HepG2 (cell line): ENCODE measurements at regions not wholly inside any gene's neighbourhood (a gene's known extent, or its start where the extent isn't known, plus 50 kb on each side); places are given as distances from the start of the nearest gene placed in this dataset.

Experiments
- ATAC-seq: fragments of 200-7000 bp; cut with Tn5 transposase; 3 replicates; pipeline ENCODE4 v1.9.1; 2020; ENCODE audit warnings: mild to moderate bottlenecking, moderate library complexity
- BruUV-seq: library from RNA; stranded (reverse); fragments of 400-500 nt; replicated peaks from 2 replicates; lab custom pipeline; 2021; lab: Mats Ljungman, UMichigan
- CTCF ChIA-PET: fragments of 300-600 bp; formaldehyde crosslinking; extraction: SDS; loops from one replicate; lab custom pipeline; 2021; ENCODE audit warnings: low total read pairs, inconsistent platforms, low intra/inter-chr PET ratio; lab: Yijun Ruan, JAX
- POLR2A ChIA-PET: fragments of 350-600 bp; sonication (Branson Sonifier 250); formaldehyde crosslinking; loops from one replicate; lab custom pipeline; 2020; ENCODE audit warnings: antibody characterized with exemption, inconsistent platforms; lab: Yijun Ruan, JAX
- DNase-seq: peaks from one replicate; pipeline ENCODE4 v3.0.0-alpha.2; 2015; ENCODE audit warnings: low spot score
- FAIRE-seq: peaks from 3 replicates; lab custom pipeline; 2011; peaks lifted over from hg19 to GRCh38; lab: Jason Lieb, UNC
- H2AFZ ChIP-seq: one replicate; pipeline ENCODE4 v1.6.1; 2011; ENCODE audit warnings: low read length, inconsistent platforms
- H3K27ac ChIP-seq: fragments of 300-600 bp; 3 replicates; pipeline ENCODE4 v1.8.0; 2011; ENCODE audit warnings: mixed run types, mild to moderate bottlenecking, mixed read lengths, low read length, inconsistent platforms; ENCODE audit not compliant: insufficient read depth; ENCODE audit errors: extremely low read length
- H3K27me3 ChIP-seq, 2 experiments: fragments of 200-600 bp in 1 of 2; 2 replicates in 1 of 2; 3 replicates in 1 of 2; pipeline versions ENCODE4 v1.6.0 to v1.8.0; 2011; ENCODE audit warnings: low read length in 2 of 2, mild to moderate bottlenecking in 2 of 2, moderate library complexity in 2 of 2, inconsistent platforms in 1 of 2; ENCODE audit not compliant: insufficient read depth in 2 of 2, control insufficient read depth in 1 of 2
- H3K36me3 ChIP-seq, 2 experiments: fragments of 200-600 bp in 1 of 2; replicated peaks in 1 of 2; 2 replicates in 1 of 2; 3 replicates in 1 of 2; pipeline versions ENCODE4 v1.5.1 to v1.8.0; 2011; ENCODE audit warnings: low read length in 2 of 2, inconsistent platforms in 1 of 2; ENCODE audit not compliant: insufficient read depth in 2 of 2, control insufficient read depth in 1 of 2
- H3K4me1 ChIP-seq: 2 replicates; pipeline ENCODE4 v1.5.1; 2012; ENCODE audit warnings: low read length, inconsistent platforms; ENCODE audit not compliant: insufficient read depth
- H3K4me2 ChIP-seq: 2 replicates; pipeline ENCODE4 v1.6.0; 2011; ENCODE audit warnings: low read depth, low read length, inconsistent platforms
- H3K4me3 ChIP-seq, 3 experiments: fragments of 200-600 bp in 1 of 3; sonication (generic), shearing (Covaris generic) in 1 of 3; replicated peaks in 1 of 3; 2 replicates each; pipeline ENCODE4 v1.5.1; 2011 to 2016; ENCODE audit warnings: low read length in 3 of 3, inconsistent platforms in 2 of 3, low read depth in 2 of 3, mild to moderate bottlenecking in 2 of 3, control low read depth in 1 of 3, mixed read lengths in 1 of 3; ENCODE audit not compliant: insufficient read depth in 1 of 3
- H3K79me2 ChIP-seq: one replicate; pipeline ENCODE4 v1.6.1; 2011; ENCODE audit warnings: low read length, inconsistent platforms; ENCODE audit not compliant: insufficient read depth
- H3K9ac ChIP-seq: 2 replicates; pipeline ENCODE4 v1.6.0; 2011; ENCODE audit warnings: mild to moderate bottlenecking, low read depth, low read length, inconsistent platforms; ENCODE audit not compliant: insufficient read depth
- H3K9me3 ChIP-seq: 2 replicates; pipeline ENCODE4 v1.5.1; 2012; ENCODE audit warnings: mild to moderate bottlenecking, low read length
- H4K20me1 ChIP-seq: 2 replicates; pipeline ENCODE4 v1.6.0; 2011; ENCODE audit warnings: inconsistent platforms, mild to moderate bottlenecking, low read length, moderate library complexity; ENCODE audit not compliant: insufficient read depth
- CCDC6 ChIP-seq: sonication (generic); formaldehyde crosslinking; IDR thresholded peaks from 2 replicates; pipeline ENCODE4 v1.8.1; 2022; ENCODE audit warnings: mild to moderate bottlenecking, missing genetic modification reagents, moderate library complexity
- CHD2 ChIP-seq: IDR thresholded peaks from 2 replicates; pipeline ENCODE4 v1.6.1; 2011; ENCODE audit warnings: low read depth, low read length, improper control_type of control experiment
- FIP1L1 ChIP-seq: fragments of 200-400 bp; formaldehyde crosslinking; IDR thresholded peaks from 2 replicates; pipeline ENCODE4 v1.6.1; 2018; ENCODE audit warnings: low read depth, mild to moderate bottlenecking, low read length, moderate library complexity, borderline replicate concordance; ENCODE audit not compliant: insufficient read depth
- NR2C2 ChIP-seq: sonication (generic); formaldehyde crosslinking; IDR thresholded peaks from 2 replicates; pipeline ENCODE4 v1.4.0; 2020; ENCODE audit warnings: missing genetic modification reagents, mild to moderate bottlenecking, moderate library complexity, borderline replicate concordance
- PCBP1 ChIP-seq: fragments of 200-400 bp; formaldehyde crosslinking; IDR thresholded peaks from 2 replicates; pipeline ENCODE4 v1.6.1; 2017; ENCODE audit warnings: mild to moderate bottlenecking, low read depth, low read length, borderline replicate concordance
- STAT5B ChIP-seq: sonication (generic); formaldehyde crosslinking; IDR thresholded peaks from 2 replicates; pipeline ENCODE4 v1.4.0; 2020; ENCODE audit warnings: missing genetic modification reagents
- TEAD2 ChIP-seq: sonication (generic); formaldehyde crosslinking; IDR thresholded peaks from 2 replicates; pipeline ENCODE4 v1.9.0; 2021; ENCODE audit warnings: missing genetic modification reagents
- TFE3 ChIP-seq: IDR thresholded peaks from 2 replicates; pipeline ENCODE4 v1.6.1; 2016
- YEATS4 ChIP-seq: sonication (generic); formaldehyde crosslinking; IDR thresholded peaks from 2 replicates; pipeline ENCODE4 v1.4.0; 2020; ENCODE audit warnings: missing genetic modification reagents, borderline replicate concordance
- ZBTB1 ChIP-seq: sonication (generic); formaldehyde crosslinking; IDR thresholded peaks from 2 replicates; pipeline ENCODE4 v1.4.0; 2020; ENCODE audit warnings: missing genetic modification reagents, borderline replicate concordance
- ZNF333 ChIP-seq: sonication (generic); formaldehyde crosslinking; IDR thresholded peaks from 2 replicates; pipeline ENCODE4 v1.4.0; 2020; ENCODE audit warnings: mild to moderate bottlenecking, missing genetic modification reagents, borderline replicate concordance
- ZNF337 ChIP-seq: sonication (generic); formaldehyde crosslinking; IDR thresholded peaks from 2 replicates; pipeline ENCODE4 v1.5.1; 2020; ENCODE audit warnings: missing genetic modification reagents, low read depth, mild to moderate bottlenecking, borderline replicate concordance
- ZNF460 ChIP-seq: sonication (generic); formaldehyde crosslinking; IDR thresholded peaks from 2 replicates; pipeline ENCODE4 v1.5.1; 2020; ENCODE audit warnings: missing genetic modification reagents, mild to moderate bottlenecking, borderline replicate concordance
- WGBS: methylation state at CpG from one replicate; pipeline ENCODE4 v1.1.6; 2017; ENCODE audit warnings: low lambda C conversion rate; 5-methylcytosine and 5-hydroxymethylcytosine counted together
- in situ Hi-C: cut with HindIII; loops from 2 replicates; pipeline ENCODE4 v1.10.0; 2017; ENCODE audit warnings: low pct_unique_long_range_greater_than_20kb; ENCODE audit not compliant: extremely low pct_ligation_motif_present
- intact Hi-C: fragments of 100-400 bp; cut with micrococcal nuclease; formaldehyde crosslinking; loops from one replicate; pipeline ENCODE4 v1.10.0; 2022; ENCODE audit not compliant: unreplicated experiment
- TF ChIP-seq, protein P1 (sequence below): sonication (generic); formaldehyde crosslinking; IDR thresholded peaks from 2 replicates; pipeline ENCODE4 v1.5.0; 2020; ENCODE audit warnings: mild to moderate bottlenecking, missing genetic modification reagents

DNA sequence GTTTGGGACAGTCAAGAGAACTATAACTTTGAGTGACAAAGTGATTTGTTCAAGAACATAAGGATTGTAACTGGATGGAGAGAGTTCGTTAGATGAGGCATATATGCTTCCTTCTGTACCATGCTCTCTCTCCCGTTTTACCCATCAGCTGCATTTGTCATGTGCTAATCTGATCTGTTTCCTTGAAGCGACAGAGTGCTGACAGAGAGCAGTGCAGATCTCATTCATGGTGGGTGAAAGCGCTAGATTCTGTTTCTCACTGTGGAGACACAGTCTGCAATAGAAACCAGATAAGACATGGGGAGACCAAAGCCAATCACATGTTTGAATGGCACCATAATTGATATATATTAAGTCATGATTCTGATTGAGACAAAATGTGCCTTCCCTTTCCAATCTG, 456.6 kb upstream of the CELF4 start:
- WGBS = 0% methylated on average over 4 of the region's 4 CpGs
- Histone ChIP-seq H3K9me3 (no peaks in the 10 kb centered on the region), H3K4me1 (no peaks in the 10 kb centered on the region), H3K9ac (no peak overlapping the region), H3K79me2 (no peaks in the 10 kb centered on the region), H3K27me3 (no peaks in the 10 kb centered on the region), H3K4me2 (no peak overlapping the region), H3K36me3 (no peaks in the 10 kb centered on the region), H3K27ac (no peak overlapping the region), H2AFZ (no peak overlapping the region), H4K20me1 (no peaks in the 10 kb centered on the region), H3K4me3 (no peak overlapping the region)
- ATAC-seq (no peak), DNase-seq (no peak), FAIRE-seq (no peak)
- in situ Hi-C loops (no loop called here), intact Hi-C loops (no loop called here)
- TF ChIP-seq CHD2 (no peak), ZNF337 (CRISPR knock-in tag) (no peak), STAT5B (CRISPR knock-in tag) (no peak), TEAD2 (CRISPR knock-in tag) (no peak), TFE3 (CRISPR knock-in tag) (no peak), NR2C2 (CRISPR knock-in tag) (no peak), PCBP1 (no peak), FIP1L1 (no peak), YEATS4 (CRISPR knock-in tag) (no peak), ZNF333 (CRISPR knock-in tag) (no peak), ZBTB1 (no peak), ZNF460 (CRISPR knock-in tag) (no peak), CCDC6 (CRISPR knock-in tag) (no peak)
- TF ChIP-seq, protein P1, sequence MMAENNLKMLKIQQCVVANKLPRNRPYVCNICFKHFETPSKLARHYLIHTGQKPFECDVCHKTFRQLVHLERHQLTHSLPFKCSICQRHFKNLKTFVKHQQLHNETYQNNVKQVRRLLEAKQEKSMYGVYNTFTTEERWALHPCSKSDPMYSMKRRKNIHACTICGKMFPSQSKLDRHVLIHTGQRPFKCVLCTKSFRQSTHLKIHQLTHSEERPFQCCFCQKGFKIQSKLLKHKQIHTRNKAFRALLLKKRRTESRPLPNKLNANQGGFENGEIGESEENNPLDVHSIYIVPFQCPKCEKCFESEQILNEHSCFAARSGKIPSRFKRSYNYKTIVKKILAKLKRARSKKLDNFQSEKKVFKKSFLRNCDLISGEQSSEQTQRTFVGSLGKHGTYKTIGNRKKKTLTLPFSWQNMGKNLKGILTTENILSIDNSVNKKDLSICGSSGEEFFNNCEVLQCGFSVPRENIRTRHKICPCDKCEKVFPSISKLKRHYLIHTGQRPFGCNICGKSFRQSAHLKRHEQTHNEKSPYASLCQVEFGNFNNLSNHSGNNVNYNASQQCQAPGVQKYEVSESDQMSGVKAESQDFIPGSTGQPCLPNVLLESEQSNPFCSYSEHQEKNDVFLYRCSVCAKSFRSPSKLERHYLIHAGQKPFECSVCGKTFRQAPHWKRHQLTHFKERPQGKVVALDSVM = no peak
- CTCF ChIA-PET = no interaction called here
- no TSS peak for BruUV-seq
- POLR2A ChIA-PET = no interaction called here
